ENCODE measurements at regions not wholly inside any gene's neighbourhood (a gene's known extent, or its start where the extent isn't known, plus 50 kb on each side); places are given as distances from the start of the nearest gene placed in this dataset.

DNA sequence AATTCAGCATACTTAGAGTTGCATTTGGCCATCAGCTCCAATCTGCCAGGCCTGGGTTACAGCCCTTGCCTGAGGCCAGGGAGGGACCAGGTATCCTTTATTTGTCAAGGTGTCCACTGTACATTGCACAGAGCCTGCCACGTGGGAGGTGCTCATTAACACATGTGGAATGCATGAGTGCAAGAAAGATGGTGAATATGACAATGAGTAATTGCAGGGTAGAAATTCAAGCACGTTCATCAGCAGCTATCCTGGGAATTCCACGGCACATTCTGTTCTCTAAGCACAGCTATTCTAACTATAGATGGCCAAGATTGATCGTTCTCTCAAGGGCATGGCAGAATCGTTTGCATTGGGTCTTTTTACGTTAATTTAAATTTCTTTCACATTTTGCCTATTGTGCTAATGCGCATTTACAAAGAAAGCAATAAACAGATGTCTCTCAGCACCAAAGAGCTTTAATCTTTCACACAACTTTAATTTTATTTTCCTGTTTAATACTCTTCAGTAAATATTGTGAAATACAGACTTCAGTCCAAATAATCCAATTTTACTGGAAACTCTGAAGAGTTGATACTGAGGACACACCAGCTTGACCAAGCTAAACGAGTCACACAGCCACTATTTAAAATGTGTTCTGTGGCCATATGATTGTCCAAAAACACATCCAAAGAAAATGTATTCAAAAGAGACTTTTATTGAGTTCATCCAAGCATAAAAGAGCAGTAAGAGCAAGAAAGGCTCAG lies 1025.7 kb upstream of the TMEM132C start (continued):
- TF ChIP-seq CHD4 (IDR thresholded peaks at IDR 0.05) = no peak
- TF ChIP-seq, protein P1, sequence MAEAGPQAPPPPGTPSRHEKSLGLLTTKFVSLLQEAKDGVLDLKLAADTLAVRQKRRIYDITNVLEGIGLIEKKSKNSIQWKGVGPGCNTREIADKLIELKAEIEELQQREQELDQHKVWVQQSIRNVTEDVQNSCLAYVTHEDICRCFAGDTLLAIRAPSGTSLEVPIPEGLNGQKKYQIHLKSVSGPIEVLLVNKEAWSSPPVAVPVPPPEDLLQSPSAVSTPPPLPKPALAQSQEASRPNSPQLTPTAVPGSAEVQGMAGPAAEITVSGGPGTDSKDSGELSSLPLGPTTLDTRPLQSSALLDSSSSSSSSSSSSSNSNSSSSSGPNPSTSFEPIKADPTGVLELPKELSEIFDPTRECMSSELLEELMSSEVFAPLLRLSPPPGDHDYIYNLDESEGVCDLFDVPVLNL (IDR thresholded peaks at IDR 0.05; ENCODE audit: low read depth, low read length) = no peak
- TF ChIP-seq, protein P2, sequence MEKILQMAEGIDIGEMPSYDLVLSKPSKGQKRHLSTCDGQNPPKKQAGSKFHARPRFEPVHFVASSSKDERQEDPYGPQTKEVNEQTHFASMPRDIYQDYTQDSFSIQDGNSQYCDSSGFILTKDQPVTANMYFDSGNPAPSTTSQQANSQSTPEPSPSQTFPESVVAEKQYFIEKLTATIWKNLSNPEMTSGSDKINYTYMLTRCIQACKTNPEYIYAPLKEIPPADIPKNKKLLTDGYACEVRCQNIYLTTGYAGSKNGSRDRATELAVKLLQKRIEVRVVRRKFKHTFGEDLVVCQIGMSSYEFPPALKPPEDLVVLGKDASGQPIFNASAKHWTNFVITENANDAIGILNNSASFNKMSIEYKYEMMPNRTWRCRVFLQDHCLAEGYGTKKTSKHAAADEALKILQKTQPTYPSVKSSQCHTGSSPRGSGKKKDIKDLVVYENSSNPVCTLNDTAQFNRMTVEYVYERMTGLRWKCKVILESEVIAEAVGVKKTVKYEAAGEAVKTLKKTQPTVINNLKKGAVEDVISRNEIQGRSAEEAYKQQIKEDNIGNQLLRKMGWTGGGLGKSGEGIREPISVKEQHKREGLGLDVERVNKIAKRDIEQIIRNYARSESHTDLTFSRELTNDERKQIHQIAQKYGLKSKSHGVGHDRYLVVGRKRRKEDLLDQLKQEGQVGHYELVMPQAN (conservative IDR thresholded peaks at IDR 0.05) = no peak

- H3K4me1 ChIP-seq (ENCODE audit: control insufficient read depth, insufficient read depth, low read length) = no peaks in the 10 kb centered on the region
- no peak for ATAC-seq
- DNase-seq (ENCODE audit: low read depth, low spot score) = no peak
- in situ Hi-C loops (cut with MboI) (no loop called here), intact Hi-C loops (cut with micrococcal nuclease; ENCODE audit: unreplicated experiment) (no loop called here)
- H3K27ac ChIP-seq (ENCODE audit: control insufficient read depth, insufficient read depth) = no peak overlapping the region
- ChIA-PET CTCF (interaction anchor here (1.6 kb wide), 1 partner anchor 37 kb away, joined by 3 read pairs; no protein-coding TSS in a partner anchor), SMC1A (ENCODE audit: uncharacterized antibody, unreplicated experiment) (interaction anchor here (1.1 kb wide), 1 partner anchor 9 kb away, joined by 3 read pairs; no protein-coding TSS in a partner anchor), RAD21 (ENCODE audit: unreplicated experiment) (no interaction called here), POLR2A (no interaction called here)
- FAIRE-seq = no peak
- no TSS peak for BruUV-seq (replicated peaks)
- no peaks in the 10 kb centered on the region for H3K27me3 ChIP-seq (replicated peaks in 1 of 2; ENCODE audit: control insufficient read depth in 2 of 2, insufficient read depth in 2 of 2, low read length in 1 of 2)
- no peaks in the 10 kb centered on the region for H3K79me2 ChIP-seq (ENCODE audit: control insufficient read depth, insufficient read depth, low read length)
- no peak for TF ChIP-seq TCF3 (IDR thresholded peaks at IDR 0.05; ENCODE audit: borderline replicate concordance, insufficient read depth, low read depth, low read length)
- TF ChIP-seq BCL11A (IDR thresholded peaks at IDR 0.05; ENCODE audit: low read depth, low read length) = no peak
- TF ChIP-seq SP1 (IDR thresholded peaks at IDR 0.05; ENCODE audit: low read depth, low read length) = no peak
- no peak for TF ChIP-seq YY1 (IDR thresholded peaks at IDR 0.05; ENCODE audit: low read depth, low read length)
- WGBS (ENCODE audit: insufficient coverage, insufficient replicate concordance, low lambda C conversion rate, missing lambda C conversion rate) = 33% methylated on average over 1 of the region's 1 CpG
- no peaks in the 10 kb centered on the region for H4K20me1 ChIP-seq (ENCODE audit: control insufficient read depth, insufficient read depth)
- no peaks in the 10 kb centered on the region for H3K36me3 ChIP-seq (ENCODE audit: control insufficient read depth in 2 of 2, insufficient read depth in 2 of 2, low read length in 1 of 2)
- no peak overlapping the region for H3K4me2 ChIP-seq (ENCODE audit: control insufficient read depth, insufficient read depth)
- H3K9ac ChIP-seq (ENCODE audit: control insufficient read depth, insufficient read depth, low read length) = no peak overlapping the region
- H2AFZ ChIP-seq (ENCODE audit: control insufficient read depth, low read depth, low read length) = no peak overlapping the region
- H3K4me3 ChIP-seq = no peak overlapping the region
- H3K9me3 ChIP-seq (replicated peaks; ENCODE audit: control insufficient read depth, insufficient read depth, low read length) = no peaks in the 10 kb centered on the region; the same call in 2 of the 3 replicates
These were observed 1022.0 kb upstream of the TMEM132C start for GRCh38 chr12:127245009-127245408.
